HepG2 (cell line): ENCODE measurements at regions not wholly inside any gene's neighbourhood (a gene's known extent, or its start where the extent isn't known, plus 50 kb on each side); places are given as distances from the start of the nearest gene placed in this dataset.

Experiments
- ATAC-seq: fragments of 200-7000 bp; cut with Tn5 transposase; 3 replicates; pipeline ENCODE4 v1.9.1; 2020; ENCODE audit warnings: mild to moderate bottlenecking, moderate library complexity
- BruUV-seq: library from RNA; stranded (reverse); fragments of 400-500 nt; replicated peaks from 2 replicates; lab custom pipeline; 2021; lab: Mats Ljungman, UMichigan
- CTCF ChIA-PET: fragments of 300-600 bp; formaldehyde crosslinking; extraction: SDS; loops from one replicate; lab custom pipeline; 2021; ENCODE audit warnings: low total read pairs, inconsistent platforms, low intra/inter-chr PET ratio; lab: Yijun Ruan, JAX
- POLR2A ChIA-PET: fragments of 350-600 bp; sonication (Branson Sonifier 250); formaldehyde crosslinking; loops from one replicate; lab custom pipeline; 2020; ENCODE audit warnings: antibody characterized with exemption, inconsistent platforms; lab: Yijun Ruan, JAX
- DNase-seq: peaks from one replicate; pipeline ENCODE4 v3.0.0-alpha.2; 2015; ENCODE audit warnings: low spot score
- FAIRE-seq: peaks from 3 replicates; lab custom pipeline; 2011; peaks lifted over from hg19 to GRCh38; lab: Jason Lieb, UNC
- H2AFZ ChIP-seq: one replicate; pipeline ENCODE4 v1.6.1; 2011; ENCODE audit warnings: low read length, inconsistent platforms
- H3K27ac ChIP-seq: fragments of 300-600 bp; 3 replicates; pipeline ENCODE4 v1.8.0; 2011; ENCODE audit warnings: mixed run types, mild to moderate bottlenecking, mixed read lengths, low read length, inconsistent platforms; ENCODE audit not compliant: insufficient read depth; ENCODE audit errors: extremely low read length
- H3K27me3 ChIP-seq, 2 experiments: fragments of 200-600 bp in 1 of 2; 2 replicates in 1 of 2; 3 replicates in 1 of 2; pipeline versions ENCODE4 v1.6.0 to v1.8.0; 2011; ENCODE audit warnings: low read length in 2 of 2, mild to moderate bottlenecking in 2 of 2, moderate library complexity in 2 of 2, inconsistent platforms in 1 of 2; ENCODE audit not compliant: insufficient read depth in 2 of 2, control insufficient read depth in 1 of 2
- H3K36me3 ChIP-seq, 2 experiments: fragments of 200-600 bp in 1 of 2; replicated peaks in 1 of 2; 2 replicates in 1 of 2; 3 replicates in 1 of 2; pipeline versions ENCODE4 v1.5.1 to v1.8.0; 2011; ENCODE audit warnings: low read length in 2 of 2, inconsistent platforms in 1 of 2; ENCODE audit not compliant: insufficient read depth in 2 of 2, control insufficient read depth in 1 of 2
- H3K4me1 ChIP-seq: 2 replicates; pipeline ENCODE4 v1.5.1; 2012; ENCODE audit warnings: low read length, inconsistent platforms; ENCODE audit not compliant: insufficient read depth
- H3K4me2 ChIP-seq: 2 replicates; pipeline ENCODE4 v1.6.0; 2011; ENCODE audit warnings: low read depth, low read length, inconsistent platforms
- H3K4me3 ChIP-seq, 3 experiments: fragments of 200-600 bp in 1 of 3; sonication (generic), shearing (Covaris generic) in 1 of 3; replicated peaks in 1 of 3; 2 replicates each; pipeline ENCODE4 v1.5.1; 2011 to 2016; ENCODE audit warnings: low read length in 3 of 3, inconsistent platforms in 2 of 3, low read depth in 2 of 3, mild to moderate bottlenecking in 2 of 3, control low read depth in 1 of 3, mixed read lengths in 1 of 3; ENCODE audit not compliant: insufficient read depth in 1 of 3
- H3K79me2 ChIP-seq: one replicate; pipeline ENCODE4 v1.6.1; 2011; ENCODE audit warnings: low read length, inconsistent platforms; ENCODE audit not compliant: insufficient read depth
- H3K9ac ChIP-seq: 2 replicates; pipeline ENCODE4 v1.6.0; 2011; ENCODE audit warnings: mild to moderate bottlenecking, low read depth, low read length, inconsistent platforms; ENCODE audit not compliant: insufficient read depth
- H3K9me3 ChIP-seq: 2 replicates; pipeline ENCODE4 v1.5.1; 2012; ENCODE audit warnings: mild to moderate bottlenecking, low read length
- H4K20me1 ChIP-seq: 2 replicates; pipeline ENCODE4 v1.6.0; 2011; ENCODE audit warnings: inconsistent platforms, mild to moderate bottlenecking, low read length, moderate library complexity; ENCODE audit not compliant: insufficient read depth
- CTCF ChIP-seq: sonication (generic); formaldehyde crosslinking; IDR thresholded peaks from 2 replicates; pipeline ENCODE4 v1.5.0; 2020; ENCODE audit warnings: mild to moderate bottlenecking, missing genetic modification reagents, moderate library complexity
- ERF ChIP-seq: IDR thresholded peaks from 2 replicates; pipeline ENCODE4 v1.6.1; 2018; ENCODE audit warnings: missing biosample characterization, missing genetic modification reagents
- HIC2 ChIP-seq: sonication (generic); formaldehyde crosslinking; IDR thresholded peaks from 2 replicates; pipeline ENCODE4 v1.9.0; 2022; ENCODE audit warnings: low read depth, missing genetic modification reagents
- HNRNPLL ChIP-seq: fragments of 200-400 bp; formaldehyde crosslinking; IDR thresholded peaks from 2 replicates; pipeline ENCODE4 v1.6.1; 2017; ENCODE audit warnings: mild to moderate bottlenecking, low read depth, low read length; ENCODE audit not compliant: poor library complexity, severe bottlenecking
- ISL2 ChIP-seq: sonication (generic); formaldehyde crosslinking; IDR thresholded peaks from 2 replicates; pipeline ENCODE4 v1.5.0; 2020; ENCODE audit warnings: missing genetic modification reagents
- PATZ1 ChIP-seq: sonication (generic); formaldehyde crosslinking; IDR thresholded peaks from 2 replicates; pipeline ENCODE4 v1.4.0; 2020; ENCODE audit warnings: missing genetic modification reagents
- SMC3 ChIP-seq: IDR thresholded peaks from 2 replicates; pipeline ENCODE4 v1.6.1; 2011; ENCODE audit warnings: low read length, improper control_type of control experiment
- SP4 ChIP-seq: sonication (generic); formaldehyde crosslinking; IDR thresholded peaks from 2 replicates; pipeline ENCODE4 v1.8.1; 2023; ENCODE audit warnings: mild to moderate bottlenecking, missing genetic modification reagents
- SYNCRIP ChIP-seq: fragments of 200-400 bp; formaldehyde crosslinking; IDR thresholded peaks from 2 replicates; pipeline ENCODE4 v1.6.1; 2018; ENCODE audit warnings: mild to moderate bottlenecking, low read depth, low read length; ENCODE audit not compliant: insufficient read depth
- TAF1 ChIP-seq: sonication (generic); formaldehyde crosslinking; IDR thresholded peaks from 2 replicates; pipeline ENCODE4 v1.4.0; 2020; ENCODE audit warnings: missing genetic modification reagents
- ZBTB46 ChIP-seq: sonication (generic); formaldehyde crosslinking; IDR thresholded peaks from 2 replicates; pipeline ENCODE4 v1.4.0; 2020; ENCODE audit warnings: mild to moderate bottlenecking, missing genetic modification reagents, borderline replicate concordance
- ZNF317 ChIP-seq: sonication (generic); formaldehyde crosslinking; IDR thresholded peaks from 2 replicates; pipeline ENCODE4 v1.5.0; 2020; ENCODE audit warnings: mild to moderate bottlenecking, missing genetic modification reagents
- ZNF564 ChIP-seq: sonication (generic); formaldehyde crosslinking; IDR thresholded peaks from 2 replicates; pipeline ENCODE4 v1.8.1; 2023; ENCODE audit warnings: mild to moderate bottlenecking, missing genetic modification reagents
- WGBS: methylation state at CpG from one replicate; pipeline ENCODE4 v1.1.6; 2017; ENCODE audit warnings: low lambda C conversion rate; 5-methylcytosine and 5-hydroxymethylcytosine counted together
- in situ Hi-C: cut with HindIII; loops from 2 replicates; pipeline ENCODE4 v1.10.0; 2017; ENCODE audit warnings: low pct_unique_long_range_greater_than_20kb; ENCODE audit not compliant: extremely low pct_ligation_motif_present
- intact Hi-C: fragments of 100-400 bp; cut with micrococcal nuclease; formaldehyde crosslinking; loops from one replicate; pipeline ENCODE4 v1.10.0; 2022; ENCODE audit not compliant: unreplicated experiment
- TF ChIP-seq, protein P1 (sequence below): IDR thresholded peaks from 2 replicates; pipeline ENCODE4 v1.6.1; 2016; ENCODE audit warnings: low read depth, borderline replicate concordance
- TF ChIP-seq, protein P2 (sequence below): sonication (generic); formaldehyde crosslinking; IDR thresholded peaks from 2 replicates; pipeline ENCODE4 v1.4.0; 2020; ENCODE audit warnings: mild to moderate bottlenecking, missing genetic modification reagents

DNA sequence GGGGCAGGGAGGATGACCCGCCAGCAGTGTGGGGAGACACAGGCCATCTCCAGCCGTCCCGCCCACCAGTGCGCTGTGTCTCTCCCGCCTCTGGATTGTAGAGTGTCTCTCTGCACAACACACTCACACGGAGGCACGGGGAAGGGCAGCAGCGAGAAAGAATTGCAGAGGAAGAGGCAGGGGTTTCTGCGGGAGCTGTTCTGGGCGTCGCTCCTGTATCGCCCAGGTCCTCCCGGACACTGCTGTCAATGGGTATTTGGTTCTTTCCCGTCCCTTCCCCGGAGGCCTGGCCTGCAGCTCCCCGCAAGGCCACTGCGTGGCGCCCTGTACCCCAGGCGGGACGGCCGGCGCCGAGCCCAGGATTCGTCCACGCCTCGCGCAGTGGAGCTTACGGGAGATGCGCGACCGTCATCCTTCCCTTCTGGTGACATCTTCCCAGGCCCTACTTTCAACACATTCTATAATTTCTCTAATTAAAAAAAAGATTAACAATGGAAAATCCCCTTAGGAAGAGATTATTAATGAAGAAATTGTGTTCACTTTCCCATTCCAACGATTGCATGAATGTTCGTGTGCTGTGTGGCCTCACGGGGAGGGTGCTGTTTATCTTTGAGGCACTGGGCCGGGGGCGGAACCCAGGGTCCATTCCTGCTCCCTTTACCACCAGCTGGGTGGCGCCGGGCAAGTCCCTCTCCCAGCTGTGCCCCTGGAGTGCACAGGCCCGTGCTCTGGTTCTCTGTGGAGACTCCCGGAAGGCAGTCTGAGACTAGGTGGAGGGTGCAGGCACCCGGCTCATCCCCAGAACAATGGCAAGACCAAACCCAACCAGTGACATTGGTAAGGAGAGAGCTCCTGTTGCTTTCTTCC, 95.7 kb downstream of the CPZ start:
- in situ Hi-C loops, result loop anchor here (5.0 to 10.0 kb wide), 2 partner anchors 197 to 229 kb away; no protein-coding TSS in a partner anchor
- BruUV-seq, result no TSS peak
- H3K36me3 ChIP-seq, result no peaks in the 10 kb centered on the region
- no peaks in the 10 kb centered on the region for H3K4me1 ChIP-seq
- FAIRE-seq (no peak), ATAC-seq (peak; percentile 89), DNase-seq (no peak)
- ChIA-PET POLR2A (no interaction called here), CTCF (no interaction called here)
- H3K27ac ChIP-seq, result no peak overlapping the region
- H4K20me1 ChIP-seq, result no peaks in the 10 kb centered on the region
- H3K27me3 ChIP-seq, result peaks cover 5 to 36% of the 10 kb centered on the region in 2 experiments; a peak in 3 of 5 replicates
- no peaks in the 10 kb centered on the region for H3K9me3 ChIP-seq
- H3K4me2 ChIP-seq, result no peak overlapping the region
- no peak overlapping the region for H3K4me3 ChIP-seq
- H3K9ac ChIP-seq, result no peak overlapping the region
- intact Hi-C loops, result loop anchor here (10.0 kb wide), 2 partner anchors 197 to 227 kb away; no protein-coding TSS in a partner anchor
- H2AFZ ChIP-seq, result no peak overlapping the region
- no peaks in the 10 kb centered on the region for H3K79me2 ChIP-seq
- WGBS, result 21% methylated on average over 27 of the region's 41 CpGs
- TF ChIP-seq SMC3, result 0 out of 2 replicates have a peak, but pooled peaks have one; percentile 11
- TF ChIP-seq PATZ1 (CRISPR knock-in tag), result no peak
- no peak for TF ChIP-seq ZBTB46
- peak; percentile 36 for TF ChIP-seq HNRNPLL
- no peak for TF ChIP-seq ISL2 (CRISPR knock-in tag)
- no peak for TF ChIP-seq SYNCRIP
- no peak for TF ChIP-seq ZNF564 (CRISPR knock-in tag)
- no peak for TF ChIP-seq ERF (CRISPR knock-in tag)
- TF ChIP-seq, protein P1, sequence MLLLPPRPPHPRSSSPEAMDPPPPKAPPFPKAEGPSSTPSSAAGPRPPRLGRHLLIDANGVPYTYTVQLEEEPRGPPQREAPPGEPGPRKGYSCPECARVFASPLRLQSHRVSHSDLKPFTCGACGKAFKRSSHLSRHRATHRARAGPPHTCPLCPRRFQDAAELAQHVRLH (CRISPR knock-in tag), result no peak
- TF ChIP-seq ZNF317, result no peak
- no peak for TF ChIP-seq SP4 (CRISPR knock-in tag)
- no peak for TF ChIP-seq HIC2 (CRISPR knock-in tag)
- TF ChIP-seq CTCF (CRISPR knock-in tag), result peak; percentile 74
- TF ChIP-seq, protein P2, sequence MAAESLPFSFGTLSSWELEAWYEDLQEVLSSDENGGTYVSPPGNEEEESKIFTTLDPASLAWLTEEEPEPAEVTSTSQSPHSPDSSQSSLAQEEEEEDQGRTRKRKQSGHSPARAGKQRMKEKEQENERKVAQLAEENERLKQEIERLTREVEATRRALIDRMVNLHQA (CRISPR knock-in tag), result no peak
- no peak for TF ChIP-seq TAF1 (CRISPR knock-in tag)
